Keratinocyte (primary cell): ENCODE measurements at regions not wholly inside any gene's neighbourhood (a gene's known extent, or its start where the extent isn't known, plus 50 kb on each side); places are given as distances from the start of the nearest gene placed in this dataset.
"Not testable (repeated sequence)": the region's sequence is repeated elsewhere in the genome, so short reads cannot be mapped to it uniquely, and the experiment has no call there.

Source experiments
- EZH2 ChIP-seq: IDR thresholded peaks from one replicate; pipeline ENCODE4 v1.6.1; 2012; ENCODE audit warnings: inconsistent platforms, mild to moderate bottlenecking, low read length, moderate library complexity
- TF ChIP-seq, protein P1 (sequence below), 3 experiments: IDR thresholded peaks in 1 of 3; conservative IDR thresholded peaks in 1 of 3; optimal IDR thresholded peaks in 1 of 3; 2 replicates in 2 of 3; 3 replicates in 1 of 3; pipeline versions ENCODE3 to v1.5.1; 2011; ENCODE audit warnings: low read length in 3 of 3, mild to moderate bottlenecking in 3 of 3, moderate library complexity in 2 of 3, control low read depth in 1 of 3, inconsistent platforms in 1 of 3; ENCODE audit not compliant: insufficient read depth in 2 of 3; ENCODE audit errors: extremely low read depth in 1 of 3

DNA sequence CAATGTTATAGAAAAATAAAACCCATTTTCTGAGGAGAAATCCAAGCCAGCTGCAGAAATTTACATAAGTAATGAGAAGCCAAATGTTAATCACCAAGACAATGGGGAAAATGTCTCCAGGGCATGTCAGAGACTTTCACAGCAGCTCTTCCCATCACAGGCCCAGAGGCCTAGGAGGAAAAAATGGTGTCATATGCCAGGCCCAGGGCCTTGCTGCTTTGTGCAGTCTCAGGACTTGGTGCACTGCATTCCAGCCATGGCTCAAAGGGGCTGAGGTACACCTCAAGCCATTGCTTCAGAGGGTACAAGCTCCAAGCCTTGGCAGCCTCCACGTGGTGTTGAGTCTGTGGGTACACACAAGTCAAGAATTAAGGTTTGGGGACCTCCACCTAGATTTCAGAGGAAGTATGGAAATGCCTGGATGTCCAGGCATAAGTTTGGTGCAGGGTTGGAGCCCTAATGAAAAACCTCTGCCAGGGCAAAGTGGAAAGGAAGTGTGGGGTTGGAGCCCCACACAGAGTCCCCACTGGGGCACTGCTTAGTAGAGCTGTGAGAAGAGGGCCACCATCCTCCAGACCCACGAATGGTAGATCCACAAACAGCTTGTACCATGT lies 163.0 kb downstream of the THBS2 start:
- TF ChIP-seq, protein P1, sequence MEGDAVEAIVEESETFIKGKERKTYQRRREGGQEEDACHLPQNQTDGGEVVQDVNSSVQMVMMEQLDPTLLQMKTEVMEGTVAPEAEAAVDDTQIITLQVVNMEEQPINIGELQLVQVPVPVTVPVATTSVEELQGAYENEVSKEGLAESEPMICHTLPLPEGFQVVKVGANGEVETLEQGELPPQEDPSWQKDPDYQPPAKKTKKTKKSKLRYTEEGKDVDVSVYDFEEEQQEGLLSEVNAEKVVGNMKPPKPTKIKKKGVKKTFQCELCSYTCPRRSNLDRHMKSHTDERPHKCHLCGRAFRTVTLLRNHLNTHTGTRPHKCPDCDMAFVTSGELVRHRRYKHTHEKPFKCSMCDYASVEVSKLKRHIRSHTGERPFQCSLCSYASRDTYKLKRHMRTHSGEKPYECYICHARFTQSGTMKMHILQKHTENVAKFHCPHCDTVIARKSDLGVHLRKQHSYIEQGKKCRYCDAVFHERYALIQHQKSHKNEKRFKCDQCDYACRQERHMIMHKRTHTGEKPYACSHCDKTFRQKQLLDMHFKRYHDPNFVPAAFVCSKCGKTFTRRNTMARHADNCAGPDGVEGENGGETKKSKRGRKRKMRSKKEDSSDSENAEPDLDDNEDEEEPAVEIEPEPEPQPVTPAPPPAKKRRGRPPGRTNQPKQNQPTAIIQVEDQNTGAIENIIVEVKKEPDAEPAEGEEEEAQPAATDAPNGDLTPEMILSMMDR (optimal IDR thresholded peaks at IDR 0.05 in 1 of 3, IDR thresholded peaks at IDR 0.05 in 1 of 3, conservative IDR thresholded peaks at IDR 0.05 in 1 of 3; ENCODE audit: extremely low read depth in 1 of 3, insufficient read depth in 2 of 3, low read length in 3 of 3): not testable (repeated sequence)
- TF ChIP-seq EZH2: not testable (repeated sequence)
